ENCODE measurements at regions not wholly inside any gene's neighbourhood (a gene's known extent, or its start where the extent isn't known, plus 50 kb on each side); places are given as distances from the start of the nearest gene placed in this dataset.

DNA sequence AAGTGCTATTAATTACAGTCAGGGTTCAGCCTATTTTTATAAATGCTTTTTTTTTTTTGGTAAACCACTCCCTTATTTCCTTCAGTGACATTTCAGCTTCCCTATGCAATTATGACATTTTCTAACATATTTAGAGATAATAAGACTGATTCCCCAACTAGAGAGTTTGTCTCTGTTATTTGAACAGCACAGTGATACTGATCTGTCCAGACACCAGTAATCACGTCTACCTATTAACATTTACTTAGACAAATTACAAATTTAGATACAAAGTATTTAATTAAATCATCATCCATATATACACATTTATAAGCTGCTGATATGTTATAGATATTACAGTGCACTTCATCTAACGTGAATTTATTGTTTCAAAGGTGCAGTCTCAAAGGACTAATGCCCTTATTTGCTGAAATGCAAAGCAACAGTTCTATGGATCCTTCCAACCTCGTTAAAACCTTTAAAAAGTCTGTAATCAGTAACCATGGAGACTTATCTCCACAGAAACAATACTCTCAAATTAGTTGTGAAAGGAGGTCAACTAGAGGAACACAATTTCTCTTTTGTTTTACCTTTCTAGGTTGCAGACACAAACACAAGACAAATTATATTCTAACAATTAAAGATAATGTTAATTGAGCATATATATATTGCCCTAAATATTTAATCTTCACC, 1531.1 kb downstream of the SI start:
- Histone ChIP-seq H3K27ac (ENCODE audit: low read depth, low read length) (no peak overlapping the region), H3K9me3 (ENCODE audit: control insufficient read depth in 1 of 2, insufficient read depth in 1 of 2, low read depth in 1 of 2, low read length in 2 of 2) (no peaks in the 10 kb centered on the region), H3K27me3 (ENCODE audit: insufficient read depth, low read length) (no peaks in the 10 kb centered on the region), H3K79me2 (ENCODE audit: insufficient read depth, low read length) (no peaks in the 10 kb centered on the region), H3K4me3 (replicated peaks in 1 of 2; ENCODE audit: low read depth in 1 of 2, low read length in 2 of 2) (no peak overlapping the region), H3K9ac (ENCODE audit: low read length) (no peak overlapping the region), H3K9me2 (ENCODE audit: insufficient read depth) (no peaks in the 10 kb centered on the region), H3K4me1 (ENCODE audit: control insufficient read depth in 1 of 2, insufficient read depth in 2 of 2, low read length in 2 of 2) (no peaks in the 10 kb centered on the region), H3K36me3 (ENCODE audit: control insufficient read depth in 1 of 2, insufficient read depth in 2 of 2, low read length in 2 of 2) (no peaks in the 10 kb centered on the region), H2AFZ (ENCODE audit: low read depth, low read length, poor library complexity, severe bottlenecking) (peak overlapping the region; percentile 53), H3K4me2 (ENCODE audit: low read length) (no peak overlapping the region), H4K20me1 (ENCODE audit: insufficient read depth) (no peaks in the 10 kb centered on the region)
- BruUV-seq (replicated peaks) = no TSS peak
- intact Hi-C loops (cut with micrococcal nuclease) = no loop called here
- TF ChIP-seq, protein P1, sequence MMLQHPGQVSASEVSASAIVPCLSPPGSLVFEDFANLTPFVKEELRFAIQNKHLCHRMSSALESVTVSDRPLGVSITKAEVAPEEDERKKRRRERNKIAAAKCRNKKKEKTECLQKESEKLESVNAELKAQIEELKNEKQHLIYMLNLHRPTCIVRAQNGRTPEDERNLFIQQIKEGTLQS (IDR thresholded peaks at IDR 0.05) = no peak
- no peak for TF ChIP-seq POLR2A (IDR thresholded peaks at IDR 0.05; ENCODE audit: borderline replicate concordance, extremely low read depth, insufficient read depth, insufficient read length)
- TF ChIP-seq FOSL1 (IDR thresholded peaks at IDR 0.05; ENCODE audit: low read depth) = no peak
- no peak for TF ChIP-seq EZH2phosphoT487 (IDR thresholded peaks at IDR 0.05; ENCODE audit: borderline replicate concordance)
- no peak for TF ChIP-seq TCF7L2 (IDR thresholded peaks at IDR 0.05; ENCODE audit: borderline replicate concordance, extremely low read depth, insufficient read depth, insufficient read length)
- no peak for TF ChIP-seq ELF1 (IDR thresholded peaks at IDR 0.05; ENCODE audit: borderline replicate concordance, low read depth)
- TF ChIP-seq CEBPB (IDR thresholded peaks at IDR 0.05; ENCODE audit: low read depth) = no peak
- TF ChIP-seq REST (IDR thresholded peaks at IDR 0.05; ENCODE audit: low read depth) = no peak
- TF ChIP-seq CBX3 (IDR thresholded peaks at IDR 0.05; ENCODE audit: low read depth) = no peak
- no peak for TF ChIP-seq JUND (IDR thresholded peaks at IDR 0.05)
- TF ChIP-seq POLR2AphosphoS5 (IDR thresholded peaks at IDR 0.05; ENCODE audit: low read depth, low read length) = no peak
- TF ChIP-seq ZNF274 (IDR thresholded peaks at IDR 0.05; ENCODE audit: low read depth, low read length) = no peak
- no peak for TF ChIP-seq SP1 (IDR thresholded peaks at IDR 0.05; ENCODE audit: low read depth)
- no peak for TF ChIP-seq ZFX (IDR thresholded peaks at IDR 0.05)
- no peak for ATAC-seq
- POLR2A ChIA-PET = no interaction called here
- DNase-seq (ENCODE audit: low read depth, low spot score) = no peak
- CTCF ChIA-PET = no interaction called here
- RAD21 ChIA-PET (ENCODE audit: low non-redundant PET in 1 of 2, low total read pairs in 2 of 2, uncharacterized antibody in 2 of 2, unreplicated experiment in 2 of 2) = no interaction called here

All from HCT116 (cell line).